Neural progenitor cell (in vitro differentiated cells): ENCODE measurements at regions not wholly inside any gene's neighbourhood (a gene's known extent, or its start where the extent isn't known, plus 50 kb on each side); places are given as distances from the start of the nearest gene placed in this dataset.

ENCODE experiments used
- DNase-seq: peaks from one replicate; pipeline ENCODE4 v3.0.0-alpha.2; 2016; ENCODE audit warnings: low spot score
- H2AFZ ChIP-seq: fragments of 200-600 bp; sonication (generic); replicated peaks from 2 replicates; pipeline ENCODE4 v1.6.1; 2016; ENCODE audit warnings: antibody characterized with exemption
- H3F3A ChIP-seq: fragments of 200-600 bp; sonication (generic); 2 replicates; pipeline ENCODE4 v1.6.1; 2016; ENCODE audit warnings: antibody characterized with exemption, low read depth
- H3K27ac ChIP-seq: fragments of 200-600 bp; sonication (generic); 2 replicates; pipeline ENCODE4 v1.5.1; 2016; ENCODE audit warnings: mild to moderate bottlenecking
- H3K27me3 ChIP-seq: fragments of 200-600 bp; sonication (generic); 2 replicates; pipeline ENCODE4 v1.6.1; 2016; ENCODE audit warnings: mild to moderate bottlenecking, moderate library complexity
- H3K36me3 ChIP-seq: fragments of 200-600 bp; sonication (generic); 2 replicates; pipeline ENCODE4 v1.5.1; 2016
- H3K4me1 ChIP-seq: fragments of 200-600 bp; sonication (generic); 2 replicates; pipeline ENCODE4 v1.6.1; 2016; ENCODE audit warnings: mixed run types
- H3K4me2 ChIP-seq: fragments of 200-600 bp; sonication (generic); 2 replicates; pipeline ENCODE4 v1.6.1; 2016
- H3K4me3 ChIP-seq: fragments of 200-600 bp; sonication (generic); 2 replicates; pipeline ENCODE4 v1.5.1; 2016
- H3K79me2 ChIP-seq: fragments of 200-600 bp; sonication (generic); 2 replicates; pipeline ENCODE4 v1.6.1; 2016; ENCODE audit warnings: low read depth
- H3K9ac ChIP-seq: fragments of 200-600 bp; sonication (generic); 2 replicates; pipeline ENCODE4 v1.6.1; 2016
- H3K9me3 ChIP-seq: fragments of 200-600 bp; sonication (generic); 2 replicates; pipeline ENCODE4 v1.5.1; 2016; ENCODE audit warnings: low read depth
- H4K20me1 ChIP-seq: fragments of 200-600 bp; sonication (generic); 2 replicates; pipeline ENCODE4 v1.6.1; 2016; ENCODE audit warnings: low read depth
- H3K27ac Mint-ChIP-seq: 3 replicates; pipeline ENCODE4 v1.8.0; 2021; ENCODE audit warnings: mixed read lengths
- H3K27me3 Mint-ChIP-seq: 2 replicates; pipeline ENCODE4 v1.8.0; 2022; ENCODE audit warnings: low read depth, mild to moderate bottlenecking, inconsistent platforms, moderate library complexity, mixed read lengths; ENCODE audit not compliant: insufficient read depth
- H3K36me3 Mint-ChIP-seq: 3 replicates; pipeline ENCODE4 v1.8.0; 2021; ENCODE audit warnings: mixed read lengths
- H3K4me1 Mint-ChIP-seq: 3 replicates; pipeline ENCODE4 v1.8.0; 2021; ENCODE audit warnings: mixed read lengths
- H3K4me3 Mint-ChIP-seq: 3 replicates; pipeline ENCODE4 v1.8.0; 2021; ENCODE audit warnings: mild to moderate bottlenecking, moderate library complexity, mixed read lengths
- H3K9me3 Mint-ChIP-seq: 3 replicates; pipeline ENCODE4 v1.8.0; 2020; ENCODE audit warnings: mixed read lengths
- EZH2 ChIP-seq: fragments of 200-600 bp; sonication (generic); IDR thresholded peaks from 2 replicates; pipeline ENCODE4 v1.6.1; 2017; ENCODE audit warnings: antibody characterized with exemption, mild to moderate bottlenecking, moderate library complexity
- EZH2phosphoT487 ChIP-seq: fragments of 200-600 bp; sonication (generic); IDR thresholded peaks from 2 replicates; pipeline ENCODE4 v1.6.1; 2017; ENCODE audit warnings: antibody characterized with exemption
- TF ChIP-seq, protein P1 (sequence below): fragments of 200-600 bp; sonication (generic); IDR thresholded peaks from 2 replicates; pipeline ENCODE4 v1.5.1; 2017; ENCODE audit warnings: antibody characterized with exemption, mild to moderate bottlenecking

GRCh38 chr20:17798601-17799000, 98.8 kb downstream of the BANF2 start:
- Histone ChIP-seq H3K36me3 (no peaks in the 10 kb centered on the region), H4K20me1 (no peaks in the 10 kb centered on the region), H3K9ac (no peak overlapping the region), H3F3A (no peaks in the 10 kb centered on the region), H2AFZ (no peak overlapping the region), H3K27me3 (no peaks in the 10 kb centered on the region), H3K27ac (no peak overlapping the region), H3K79me2 (no peaks in the 10 kb centered on the region), H3K4me2 (no peak overlapping the region), H3K4me3 (no peak overlapping the region), H3K4me1 (no peaks in the 10 kb centered on the region), H3K9me3 (no peaks in the 10 kb centered on the region)
- Mint-ChIP-seq H3K27ac (no peak overlapping the region), H3K36me3 (no peaks in the 10 kb centered on the region), H3K9me3 (peaks cover 11% of the 10 kb centered on the region), H3K4me3 (no peak overlapping the region), H3K27me3 (no peaks in the 10 kb centered on the region), H3K4me1 (no peaks in the 10 kb centered on the region)
- TF ChIP-seq, protein P1, sequence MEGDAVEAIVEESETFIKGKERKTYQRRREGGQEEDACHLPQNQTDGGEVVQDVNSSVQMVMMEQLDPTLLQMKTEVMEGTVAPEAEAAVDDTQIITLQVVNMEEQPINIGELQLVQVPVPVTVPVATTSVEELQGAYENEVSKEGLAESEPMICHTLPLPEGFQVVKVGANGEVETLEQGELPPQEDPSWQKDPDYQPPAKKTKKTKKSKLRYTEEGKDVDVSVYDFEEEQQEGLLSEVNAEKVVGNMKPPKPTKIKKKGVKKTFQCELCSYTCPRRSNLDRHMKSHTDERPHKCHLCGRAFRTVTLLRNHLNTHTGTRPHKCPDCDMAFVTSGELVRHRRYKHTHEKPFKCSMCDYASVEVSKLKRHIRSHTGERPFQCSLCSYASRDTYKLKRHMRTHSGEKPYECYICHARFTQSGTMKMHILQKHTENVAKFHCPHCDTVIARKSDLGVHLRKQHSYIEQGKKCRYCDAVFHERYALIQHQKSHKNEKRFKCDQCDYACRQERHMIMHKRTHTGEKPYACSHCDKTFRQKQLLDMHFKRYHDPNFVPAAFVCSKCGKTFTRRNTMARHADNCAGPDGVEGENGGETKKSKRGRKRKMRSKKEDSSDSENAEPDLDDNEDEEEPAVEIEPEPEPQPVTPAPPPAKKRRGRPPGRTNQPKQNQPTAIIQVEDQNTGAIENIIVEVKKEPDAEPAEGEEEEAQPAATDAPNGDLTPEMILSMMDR, result no peak
- TF ChIP-seq EZH2 (no peak), EZH2phosphoT487 (no peak)
- DNase-seq, result no peak

DNA sequence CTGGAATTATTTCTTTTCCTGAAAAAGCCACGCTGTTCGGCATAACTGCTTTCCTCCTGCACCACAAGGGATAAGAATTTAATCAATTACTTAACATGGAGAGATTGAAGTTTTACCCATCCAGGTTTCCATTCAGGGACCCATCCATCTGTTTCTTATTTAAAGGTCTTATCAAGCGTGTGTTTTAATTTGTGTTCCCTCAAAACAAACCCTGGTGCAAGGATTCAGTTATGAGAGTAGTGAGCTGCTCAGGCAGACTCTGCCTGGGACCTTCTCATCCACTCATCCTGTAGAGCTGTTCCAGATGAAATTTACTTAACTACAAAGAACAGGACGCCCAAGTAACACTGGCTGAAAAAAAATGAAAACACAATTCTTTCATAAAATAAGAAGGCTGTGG, 97.8 kb downstream of the BANF2 start:
- Histone ChIP-seq H2AFZ (no peak overlapping the region), H3K9me3 (no peaks in the 10 kb centered on the region), H3K4me2 (no peak overlapping the region), H4K20me1 (no peaks in the 10 kb centered on the region), H3K4me3 (no peak overlapping the region), H3K27me3 (no peaks in the 10 kb centered on the region), H3K36me3 (no peaks in the 10 kb centered on the region), H3K79me2 (no peaks in the 10 kb centered on the region), H3K27ac (no peak overlapping the region), H3F3A (no peaks in the 10 kb centered on the region), H3K9ac (no peak overlapping the region), H3K4me1 (no peaks in the 10 kb centered on the region)
- no peak for DNase-seq
- Mint-ChIP-seq H3K36me3 (no peaks in the 10 kb centered on the region), H3K4me3 (no peak overlapping the region), H3K27ac (no peak overlapping the region), H3K4me1 (no peaks in the 10 kb centered on the region), H3K27me3 (peaks cover 4% of the 10 kb centered on the region), H3K9me3 (peaks cover 11% of the 10 kb centered on the region)
- TF ChIP-seq EZH2, result no peak
- no peak for TF ChIP-seq EZH2phosphoT487
- TF ChIP-seq, protein P1, result no peak

- Histone ChIP-seq H3K9me3 (no peaks in the 10 kb centered on the region), H3K9ac (no peak overlapping the region), H3F3A (no peaks in the 10 kb centered on the region), H4K20me1 (no peaks in the 10 kb centered on the region), H3K36me3 (no peaks in the 10 kb centered on the region), H3K27ac (no peak overlapping the region), H3K27me3 (no peaks in the 10 kb centered on the region), H3K4me3 (no peak overlapping the region), H3K4me1 (no peaks in the 10 kb centered on the region), H3K4me2 (no peak overlapping the region), H3K79me2 (no peaks in the 10 kb centered on the region), H2AFZ (no peak overlapping the region)
- DNase-seq, result no peak
- Mint-ChIP-seq H3K4me3 (no peak overlapping the region), H3K27ac (no peak overlapping the region), H3K9me3 (peaks cover 11% of the 10 kb centered on the region), H3K4me1 (no peaks in the 10 kb centered on the region), H3K27me3 (peaks cover 4% of the 10 kb centered on the region), H3K36me3 (no peaks in the 10 kb centered on the region)
- no peak for TF ChIP-seq EZH2phosphoT487
- TF ChIP-seq, protein P1, result no peak
- TF ChIP-seq EZH2, result no peak
Measured at GRCh38 chr20:17797161-17797560, 97.4 kb downstream of the BANF2 start.
